Endothelial cell of umbilical vein (primary cell): ENCODE measurements at regions not wholly inside any gene's neighbourhood (a gene's known extent, or its start where the extent isn't known, plus 50 kb on each side); places are given as distances from the start of the nearest gene placed in this dataset.

Experiments used
- BruUV-seq: library from RNA; stranded (reverse); fragments of 400-500 nt; replicated peaks from 2 replicates; lab custom pipeline; 2021; lab: Mats Ljungman, UMichigan
- CTCF ChIA-PET: fragments of 300-600, 350-600 bp; sonication (Branson Sonifier 250); formaldehyde crosslinking; loops from one replicate; lab custom pipeline; 2021; ENCODE audit warnings: antibody characterized with exemption, inconsistent platforms; lab: Charles Lee
- POLR2A ChIA-PET: fragments of 300-600, 350-600 bp; sonication (Branson Sonifier 250); formaldehyde crosslinking; loops from one replicate; lab custom pipeline; 2021; ENCODE audit warnings: antibody characterized with exemption, inconsistent platforms; lab: Charles Lee
- DNase-seq: peaks from one replicate; pipeline ENCODE4 v3.0.0-alpha.2; 2011; ENCODE audit warnings: low read depth, low spot score
- FAIRE-seq: peaks from 2 replicates; lab custom pipeline; 2011; peaks lifted over from hg19 to GRCh38; lab: Jason Lieb, UNC
- H2AFZ ChIP-seq: 2 replicates; pipeline ENCODE4 v1.6.0; 2012; ENCODE audit warnings: low read depth, low read length, control low read depth, inconsistent platforms
- H3K27ac ChIP-seq: 2 replicates; pipeline ENCODE4 v1.5.1; 2011; ENCODE audit warnings: low read depth, mild to moderate bottlenecking, control low read depth, low read length, moderate library complexity; ENCODE audit not compliant: insufficient read depth
- H3K27me3 ChIP-seq, 2 experiments: 2 replicates each; pipeline versions ENCODE4 v1.6.0 to v1.6.1; 2011; ENCODE audit warnings: low read length in 2 of 2, mixed read lengths in 1 of 2; ENCODE audit not compliant: control insufficient read depth in 2 of 2, insufficient read depth in 2 of 2
- H3K36me3 ChIP-seq, 2 experiments: 2 replicates in 1 of 2; 3 replicates in 1 of 2; pipeline ENCODE4 v1.5.1; 2011; ENCODE audit warnings: low read length in 2 of 2, mild to moderate bottlenecking in 1 of 2, moderate library complexity in 1 of 2; ENCODE audit not compliant: control insufficient read depth in 2 of 2, insufficient read depth in 2 of 2; ENCODE audit errors: extremely low read depth in 1 of 2
- H3K4me1 ChIP-seq: 3 replicates; pipeline ENCODE4 v1.5.1; 2011; ENCODE audit warnings: mild to moderate bottlenecking, low read length; ENCODE audit not compliant: control insufficient read depth, insufficient read depth; ENCODE audit errors: extremely low read depth
- H3K4me2 ChIP-seq: 2 replicates; pipeline ENCODE4 v1.6.1; 2011; ENCODE audit warnings: low read length, control low read depth, mixed read lengths; ENCODE audit not compliant: insufficient read depth
- H3K4me3 ChIP-seq, 3 experiments: fragments of 200-600 bp in 1 of 3; sonication (generic), shearing (Covaris generic) in 1 of 3; replicated peaks in 1 of 3; 2 replicates each; pipeline ENCODE4 v1.5.1; 2011 to 2016; ENCODE audit warnings: control low read depth in 3 of 3, low read length in 3 of 3, mild to moderate bottlenecking in 2 of 3, inconsistent platforms in 1 of 3, low read depth in 1 of 3, moderate library complexity in 1 of 3; ENCODE audit not compliant: insufficient read depth in 1 of 3
- H3K79me2 ChIP-seq: 2 replicates; pipeline ENCODE4 v1.6.0; 2012; ENCODE audit warnings: low read length, inconsistent platforms; ENCODE audit not compliant: control insufficient read depth, insufficient read depth
- H3K9ac ChIP-seq: replicated peaks from 2 replicates; pipeline ENCODE3; 2011; ENCODE audit warnings: low read length, control low read depth; ENCODE audit not compliant: insufficient read depth; ENCODE audit errors: extremely low read depth
- H3K9me1 ChIP-seq: replicated peaks from 3 replicates; pipeline ENCODE4 v1.6.0; 2011; ENCODE audit warnings: mild to moderate bottlenecking, low read length; ENCODE audit not compliant: control insufficient read depth, insufficient read depth; ENCODE audit errors: extremely low read depth
- H3K9me3 ChIP-seq: replicated peaks from 2 replicates; pipeline ENCODE4 v1.5.1; 2012; ENCODE audit warnings: low read length, inconsistent platforms; ENCODE audit not compliant: control insufficient read depth, insufficient read depth
- H4K20me1 ChIP-seq: replicated peaks from 2 replicates; pipeline ENCODE3; 2011; ENCODE audit warnings: mild to moderate bottlenecking, low read length; ENCODE audit not compliant: control insufficient read depth, insufficient read depth; ENCODE audit errors: extremely low read depth
- CTCF ChIP-seq, 2 donors: IDR thresholded peaks; 1 replicate in 1 of 2; 2 replicates in 1 of 2; pipeline ENCODE4 v1.5.1; 2011; ENCODE audit warnings: low read length in 2 of 2, mild to moderate bottlenecking in 2 of 2, moderate library complexity in 2 of 2, control low read depth in 1 of 2, inconsistent platforms in 1 of 2, low read depth in 1 of 2; ENCODE audit not compliant: insufficient read depth in 1 of 2; ENCODE audit errors: extremely low read depth in 1 of 2
- EZH2 ChIP-seq: IDR thresholded peaks from 2 replicates; pipeline ENCODE4 v1.6.1; 2012; ENCODE audit warnings: borderline replicate concordance, low read depth, mild to moderate bottlenecking, moderate library complexity, low read length, inconsistent platforms; ENCODE audit not compliant: severe bottlenecking
- FOS ChIP-seq: IDR thresholded peaks from 2 replicates; pipeline ENCODE4 v1.6.1; 2011; ENCODE audit warnings: mild to moderate bottlenecking, low read length, moderate library complexity, borderline replicate concordance; ENCODE audit not compliant: insufficient read depth
- GATA2 ChIP-seq: IDR thresholded peaks from 2 replicates; pipeline ENCODE4 v1.7.0; 2011; ENCODE audit warnings: low read depth, mild to moderate bottlenecking, moderate library complexity, mixed read lengths, low read length; ENCODE audit not compliant: insufficient read length, insufficient read depth
- JUN ChIP-seq: IDR thresholded peaks from 2 replicates; pipeline ENCODE4 v1.6.1; 2011; ENCODE audit warnings: borderline replicate concordance, low read depth; ENCODE audit not compliant: insufficient read length, insufficient read depth
- MAX ChIP-seq: IDR thresholded peaks from 2 replicates; pipeline ENCODE4 v1.6.1; 2011; ENCODE audit not compliant: insufficient read depth, insufficient read length
- MYC ChIP-seq: IDR thresholded peaks from one replicate; pipeline ENCODE4 v1.6.1; 2011; ENCODE audit warnings: mild to moderate bottlenecking, low read depth, low read length
- POLR2A ChIP-seq: IDR thresholded peaks from 2 replicates; pipeline ENCODE4 v1.6.1; 2012; ENCODE audit warnings: low read depth, mild to moderate bottlenecking, control low read depth, low read length
- POLR2AphosphoS5 ChIP-seq: IDR thresholded peaks from 2 replicates; pipeline ENCODE4 v1.6.1; 2012; ENCODE audit warnings: low read depth, mild to moderate bottlenecking, control low read depth, low read length, moderate library complexity; ENCODE audit not compliant: insufficient read depth
- dilution Hi-C: fragments of 300-500 bp; cut with MboI; formaldehyde crosslinking; loops from one replicate; pipeline ENCODE4 v1.15.0; 2019; ENCODE audit warnings: low sequenced_read_pairs; ENCODE audit not compliant: extremely low pct_ligation_motif_present
- intact Hi-C: fragments of 100-400 bp; cut with micrococcal nuclease; formaldehyde crosslinking; loops from one replicate; pipeline ENCODE4 v1.10.0; 2022

- ChIA-PET CTCF (no interaction called here), POLR2A (no interaction called here)
- Histone ChIP-seq H3K36me3 (no peaks in the 10 kb centered on the region), H3K4me2 (no peak overlapping the region), H4K20me1 (no peaks in the 10 kb centered on the region), H3K4me1 (no peaks in the 10 kb centered on the region), H3K9me3 (no peaks in the 10 kb centered on the region), H3K27me3 (no peaks in the 10 kb centered on the region), H3K27ac (no peak overlapping the region), H3K4me3 (no peak overlapping the region), H3K9me1 (no peaks in the 10 kb centered on the region), H3K79me2 (no peaks in the 10 kb centered on the region), H2AFZ (no peak overlapping the region), H3K9ac (no peak overlapping the region)
- DNase-seq (no peak), FAIRE-seq (no peak)
- BruUV-seq = no TSS peak
- TF ChIP-seq CTCF (IDR thresholded peaks at IDR 0.05; ENCODE audit: extremely low read depth in 1 of 2, insufficient read depth in 1 of 2, low read depth in 1 of 2, low read length in 2 of 2) (no peak), GATA2 (no peak), POLR2A (no peak), MYC (no peak)
- intact Hi-C loops = no loop called here
- dilution Hi-C loops = no loop called here
Measured at GRCh38 chr12:97778111-97778510, 315.5 kb downstream of the RMST start.

- H4K20me1 ChIP-seq = no peaks in the 10 kb centered on the region
- H3K4me1 ChIP-seq = no peaks in the 10 kb centered on the region
- DNase-seq (no peak), FAIRE-seq (no peak)
- ChIA-PET CTCF (no interaction called here), POLR2A (no interaction called here)
- H3K27me3 ChIP-seq = no peaks in the 10 kb centered on the region
- H3K9ac ChIP-seq = no peak overlapping the region
- dilution Hi-C loops = no loop called here
- H2AFZ ChIP-seq = no peak overlapping the region
- no TSS peak for BruUV-seq
- H3K4me2 ChIP-seq = no peak overlapping the region
- no peaks in the 10 kb centered on the region for H3K9me1 ChIP-seq
- no peak for TF ChIP-seq CTCF (IDR thresholded peaks at IDR 0.05; ENCODE audit: extremely low read depth in 1 of 2, insufficient read depth in 1 of 2, low read depth in 1 of 2, low read length in 2 of 2)
- TF ChIP-seq MAX = no peak
- TF ChIP-seq POLR2A = no peak
- no peak for TF ChIP-seq MYC
- no peak for TF ChIP-seq FOS
- TF ChIP-seq GATA2 = no peak
- no peak for TF ChIP-seq POLR2AphosphoS5
- TF ChIP-seq EZH2 = no peak
- TF ChIP-seq JUN = no peak
- H3K79me2 ChIP-seq = no peaks in the 10 kb centered on the region
- H3K36me3 ChIP-seq = no peaks in the 10 kb centered on the region
- intact Hi-C loops = no loop called here
- no peaks in the 10 kb centered on the region for H3K9me3 ChIP-seq
- no peak overlapping the region for H3K27ac ChIP-seq
- no peak overlapping the region for H3K4me3 ChIP-seq
Measured at GRCh38 chr12:97781342-97781741, 318.7 kb downstream of the RMST start.
